Gastrocnemius medialis (tissue), 4 donors: ENCODE measurements at regions not wholly inside any gene's neighbourhood (a gene's known extent, or its start where the extent isn't known, plus 50 kb on each side); places are given as distances from the start of the nearest gene placed in this dataset.

ENCODE experiments used
- ATAC-seq, 2 donors: fragments of 150-250 bp; one replicate each; pipeline ENCODE4 v1.9.1; 2016
- DNase-seq, 2 donors: peaks; one replicate each; pipeline ENCODE4 v3.0.0-alpha.2; 2019
- H3K27ac ChIP-seq, 4 donors: fragments of 200-600 bp; sonication (generic); 1 replicate in 1 of 4; 2 replicates in 3 of 4; pipeline ENCODE4 v1.5.1; 2016 to 2018; ENCODE audit warnings: mild to moderate bottlenecking in 2 of 4, moderate library complexity in 1 of 4
- H3K27me3 ChIP-seq, 3 donors: fragments of 200-600 bp; sonication (generic) in 2 of 3; 1 replicate in 1 of 3; 2 replicates in 2 of 3; pipeline versions ENCODE4 v1.5.1 to v1.6.0; 2016 to 2019; ENCODE audit warnings: mild to moderate bottlenecking in 1 of 3, moderate library complexity in 1 of 3
- H3K36me3 ChIP-seq, 2 donors: fragments of 200-600 bp; sonication (generic) in 1 of 2; one replicate each; pipeline ENCODE4 v1.5.1; 2017 to 2018
- H3K4me1 ChIP-seq, 2 donors: fragments of 200-600 bp; sonication (generic) in 1 of 2; one replicate each; pipeline ENCODE4 v1.5.1; 2016 to 2017; ENCODE audit warnings: mild to moderate bottlenecking in 2 of 2
- H3K4me3 ChIP-seq, 4 donors: fragments of 200-600 bp; sonication (generic) in 3 of 4; 1 replicate in 1 of 4; 2 replicates in 3 of 4; pipeline ENCODE4 v1.5.1; 2016 to 2019; ENCODE audit warnings: mild to moderate bottlenecking in 2 of 4
- H3K9me3 ChIP-seq, 3 donors: fragments of 200-600 bp; sonication (generic) in 2 of 3; 1 replicate in 1 of 3; 2 replicates in 2 of 3; pipeline ENCODE4 v1.5.1; 2016 to 2019
- POLR2A ChIP-seq, 2 donors: fragments of 450-650 bp; IDR thresholded peaks; one replicate each; pipeline ENCODE4 v1.6.1; 2017; ENCODE audit warnings: antibody characterized with exemption in 2 of 2, mild to moderate bottlenecking in 2 of 2, moderate library complexity in 2 of 2
- in situ Hi-C, 4 donors: fragments of 200-750 bp; cut with MboI; loops; one replicate each; pipeline versions ENCODE4 v1.15.0 to v1.8.0; 2017; ENCODE audit warnings: low sequenced_read_pairs in 4 of 4
- intact Hi-C: fragments of 100-400 bp; cut with DNase I; formaldehyde crosslinking; loops from one replicate; pipeline ENCODE4 v1.15.1; 2023; ENCODE audit warnings: low total_unique reads
- TF ChIP-seq, protein P1 (sequence below), 5 experiments: fragments of 450-650 bp in 3 of 5; fragments of 200-600 bp in 2 of 5; sonication (generic) in 2 of 5; IDR thresholded peaks in 4 of 5; conservative IDR thresholded peaks in 1 of 5; 1 replicate in 4 of 5; 2 replicates in 1 of 5; pipeline ENCODE4 v1.5.1; 2016 to 2019; ENCODE audit warnings: antibody characterized with exemption in 5 of 5, mild to moderate bottlenecking in 3 of 5, moderate library complexity in 3 of 5

DNA sequence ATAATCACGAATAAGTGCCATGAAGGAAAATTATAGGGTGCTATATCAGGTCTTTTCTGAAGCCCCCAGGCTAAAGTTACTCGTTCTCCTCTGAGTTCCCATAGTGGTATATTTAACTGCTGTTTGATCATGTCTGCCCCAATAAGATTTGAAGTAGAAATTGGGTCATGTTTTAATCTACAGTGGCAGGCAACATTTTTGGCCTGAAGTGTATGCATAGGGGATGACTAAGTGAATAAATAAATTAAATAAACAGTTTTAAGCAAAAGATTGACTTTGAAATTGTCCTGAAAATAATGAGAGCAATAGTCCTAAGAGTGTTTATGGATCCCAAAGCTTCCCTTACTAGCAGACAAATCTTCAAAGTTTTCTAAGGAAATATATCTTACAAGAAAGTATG, 500.9 kb downstream of the TNS1 start:
- Histone ChIP-seq H3K9me3 (no peaks in the 10 kb centered on the region), H3K36me3 (no peaks in the 10 kb centered on the region), H3K4me1 (no peaks in the 10 kb centered on the region), H3K4me3 (no peak overlapping the region), H3K27me3 (no peaks in the 10 kb centered on the region), H3K27ac (no peak overlapping the region)
- intact Hi-C loops, result no loop called here
- DNase-seq, result no peak
- no peak for ATAC-seq
- no peak for TF ChIP-seq POLR2A (IDR thresholded peaks at IDR 0.05)
- TF ChIP-seq, protein P1, sequence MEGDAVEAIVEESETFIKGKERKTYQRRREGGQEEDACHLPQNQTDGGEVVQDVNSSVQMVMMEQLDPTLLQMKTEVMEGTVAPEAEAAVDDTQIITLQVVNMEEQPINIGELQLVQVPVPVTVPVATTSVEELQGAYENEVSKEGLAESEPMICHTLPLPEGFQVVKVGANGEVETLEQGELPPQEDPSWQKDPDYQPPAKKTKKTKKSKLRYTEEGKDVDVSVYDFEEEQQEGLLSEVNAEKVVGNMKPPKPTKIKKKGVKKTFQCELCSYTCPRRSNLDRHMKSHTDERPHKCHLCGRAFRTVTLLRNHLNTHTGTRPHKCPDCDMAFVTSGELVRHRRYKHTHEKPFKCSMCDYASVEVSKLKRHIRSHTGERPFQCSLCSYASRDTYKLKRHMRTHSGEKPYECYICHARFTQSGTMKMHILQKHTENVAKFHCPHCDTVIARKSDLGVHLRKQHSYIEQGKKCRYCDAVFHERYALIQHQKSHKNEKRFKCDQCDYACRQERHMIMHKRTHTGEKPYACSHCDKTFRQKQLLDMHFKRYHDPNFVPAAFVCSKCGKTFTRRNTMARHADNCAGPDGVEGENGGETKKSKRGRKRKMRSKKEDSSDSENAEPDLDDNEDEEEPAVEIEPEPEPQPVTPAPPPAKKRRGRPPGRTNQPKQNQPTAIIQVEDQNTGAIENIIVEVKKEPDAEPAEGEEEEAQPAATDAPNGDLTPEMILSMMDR (IDR thresholded peaks at IDR 0.05 in 4 of 5, conservative IDR thresholded peaks at IDR 0.05 in 1 of 5), result no peak
- in situ Hi-C loops, result loop anchor here (25.0 kb wide), 5 partner anchors 210 to 990 kb away; no protein-coding TSS in a partner anchor

GRCh38 chr2:217497843-217498377, 504.9 kb downstream of the TNS1 start:
- DNase-seq (no peak), ATAC-seq (no peak)
- no peaks in the 10 kb centered on the region for H3K36me3 ChIP-seq
- H3K27me3 ChIP-seq, result no peaks in the 10 kb centered on the region
- no peaks in the 10 kb centered on the region for H3K4me1 ChIP-seq
- no peaks in the 10 kb centered on the region for H3K9me3 ChIP-seq
- peak overlapping the region in 2 of 4 donors; percentile 46 to 58 for H3K4me3 ChIP-seq
- in situ Hi-C loops, result no loop called here
- H3K27ac ChIP-seq, result no peak overlapping the region
- intact Hi-C loops, result no loop called here
- no peak for TF ChIP-seq POLR2A (IDR thresholded peaks at IDR 0.05)
- TF ChIP-seq, protein P1 (IDR thresholded peaks at IDR 0.05 in 4 of 5, conservative IDR thresholded peaks at IDR 0.05 in 1 of 5), result no peak

GRCh38 chr2:217494557-217494956, 508.2 kb downstream of the TNS1 start:
- intact Hi-C loops, result no loop called here
- no peaks in the 10 kb centered on the region for H3K9me3 ChIP-seq
- H3K27me3 ChIP-seq, result no peaks in the 10 kb centered on the region
- H3K36me3 ChIP-seq, result no peaks in the 10 kb centered on the region
- H3K27ac ChIP-seq, result no peak overlapping the region
- TF ChIP-seq POLR2A (IDR thresholded peaks at IDR 0.05), result no peak
- TF ChIP-seq, protein P1 (IDR thresholded peaks at IDR 0.05 in 4 of 5, conservative IDR thresholded peaks at IDR 0.05 in 1 of 5), result no peak
- in situ Hi-C loops, result no loop called here
- H3K4me1 ChIP-seq, result no peaks in the 10 kb centered on the region
- DNase-seq (no peak), ATAC-seq (no peak)
- H3K4me3 ChIP-seq, result no peak overlapping the region

GRCh38 chr2:217491271-217491670, 511.5 kb downstream of the TNS1 start:
- H3K4me1 ChIP-seq, result no peaks in the 10 kb centered on the region
- no peaks in the 10 kb centered on the region for H3K27me3 ChIP-seq
- in situ Hi-C loops, result no loop called here
- no peaks in the 10 kb centered on the region for H3K36me3 ChIP-seq
- no peaks in the 10 kb centered on the region for H3K9me3 ChIP-seq
- ATAC-seq (no peak), DNase-seq (no peak)
- no peak for TF ChIP-seq POLR2A (IDR thresholded peaks at IDR 0.05)
- TF ChIP-seq, protein P1 (IDR thresholded peaks at IDR 0.05 in 4 of 5, conservative IDR thresholded peaks at IDR 0.05 in 1 of 5), result no peak
- no peak overlapping the region for H3K4me3 ChIP-seq
- intact Hi-C loops, result no loop called here
- no peak overlapping the region for H3K27ac ChIP-seq
